Ishikawa (cell line): ENCODE measurements at regions not wholly inside any gene's neighbourhood (a gene's known extent, or its start where the extent isn't known, plus 50 kb on each side); places are given as distances from the start of the nearest gene placed in this dataset.

Experiments used
- CEBPB ChIP-seq: IDR thresholded peaks from 2 replicates; pipeline ENCODE4 v1.6.1; 2012
- CREB1 ChIP-seq: IDR thresholded peaks from 2 replicates; pipeline ENCODE4 v1.6.1; 2012; ENCODE audit warnings: low read depth
- EGR1 ChIP-seq: IDR thresholded peaks from 2 replicates; pipeline ENCODE4 v1.6.1; 2012
- EP300 ChIP-seq: IDR thresholded peaks from 2 replicates; pipeline ENCODE4 v1.6.1; 2012; ENCODE audit warnings: borderline replicate concordance
- FOXM1 ChIP-seq: IDR thresholded peaks from 2 replicates; pipeline ENCODE4 v1.6.1; 2012; ENCODE audit warnings: low read depth, borderline replicate concordance
- NFIC ChIP-seq: IDR thresholded peaks from 2 replicates; pipeline ENCODE4 v1.6.1; 2012
- RAD21 ChIP-seq: IDR thresholded peaks from 2 replicates; pipeline ENCODE4 v1.6.1; 2012; ENCODE audit warnings: low read depth
- TAF1 ChIP-seq: IDR thresholded peaks from 2 replicates; pipeline ENCODE4 v1.6.1; 2012; ENCODE audit warnings: low read depth, mild to moderate bottlenecking
- TCF12 ChIP-seq: IDR thresholded peaks from 2 replicates; pipeline ENCODE4 v1.6.1; 2012; ENCODE audit warnings: low read depth
- TEAD4 ChIP-seq: IDR thresholded peaks from 2 replicates; pipeline ENCODE4 v1.6.1; 2012
- YY1 ChIP-seq: IDR thresholded peaks from 2 replicates; pipeline ENCODE4 v1.6.1; 2012; ENCODE audit warnings: low read depth
- ZBTB7A ChIP-seq: IDR thresholded peaks from 2 replicates; pipeline ENCODE4 v1.6.1; 2012; ENCODE audit warnings: low read depth
- TF ChIP-seq, protein P1 (sequence below): IDR thresholded peaks from 2 replicates; pipeline ENCODE4 v1.6.1; 2012
- TF ChIP-seq, protein P2 (sequence below): IDR thresholded peaks from 2 replicates; pipeline ENCODE4 v1.6.1; 2012
- TF ChIP-seq, protein P3 (sequence below): IDR thresholded peaks from 2 replicates; pipeline ENCODE4 v1.6.1; 2012; ENCODE audit warnings: low read depth, mild to moderate bottlenecking

DNA sequence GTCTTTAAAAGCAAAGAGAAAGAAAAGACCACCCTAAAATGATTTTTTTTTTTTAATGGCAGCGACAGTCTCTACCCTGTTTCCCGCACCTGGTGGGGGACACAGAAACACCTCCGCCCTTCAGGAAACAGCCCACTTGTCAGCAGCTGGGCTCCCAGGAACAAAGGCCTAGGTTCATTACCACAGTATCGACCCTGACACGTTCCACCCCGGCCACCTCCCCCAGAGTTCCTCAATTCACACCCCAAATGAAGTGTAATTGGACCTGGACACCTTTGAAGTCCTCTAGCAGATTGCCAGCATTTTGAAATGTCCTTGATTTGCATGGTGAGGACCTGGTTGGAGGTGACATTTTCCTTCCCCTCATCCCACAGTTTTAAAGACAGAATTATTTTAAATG is 175.0 kb upstream of the BCOR start:
- TF ChIP-seq FOXM1, result no peak
- no peak for TF ChIP-seq NFIC
- no peak for TF ChIP-seq CEBPB
- TF ChIP-seq EGR1, result no peak
- TF ChIP-seq, protein P1, sequence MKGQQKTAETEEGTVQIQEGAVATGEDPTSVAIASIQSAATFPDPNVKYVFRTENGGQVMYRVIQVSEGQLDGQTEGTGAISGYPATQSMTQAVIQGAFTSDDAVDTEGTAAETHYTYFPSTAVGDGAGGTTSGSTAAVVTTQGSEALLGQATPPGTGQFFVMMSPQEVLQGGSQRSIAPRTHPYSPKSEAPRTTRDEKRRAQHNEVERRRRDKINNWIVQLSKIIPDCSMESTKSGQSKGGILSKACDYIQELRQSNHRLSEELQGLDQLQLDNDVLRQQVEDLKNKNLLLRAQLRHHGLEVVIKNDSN, result no peak
- TF ChIP-seq CREB1, result no peak
- TF ChIP-seq, protein P2, sequence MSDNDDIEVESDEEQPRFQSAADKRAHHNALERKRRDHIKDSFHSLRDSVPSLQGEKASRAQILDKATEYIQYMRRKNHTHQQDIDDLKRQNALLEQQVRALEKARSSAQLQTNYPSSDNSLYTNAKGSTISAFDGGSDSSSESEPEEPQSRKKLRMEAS, result no peak
- TF ChIP-seq TEAD4, result no peak
- no peak for TF ChIP-seq RAD21
- TF ChIP-seq EP300, result no peak
- TF ChIP-seq ZBTB7A, result no peak
- no peak for TF ChIP-seq YY1
- TF ChIP-seq TCF12, result no peak
- TF ChIP-seq, protein P3, sequence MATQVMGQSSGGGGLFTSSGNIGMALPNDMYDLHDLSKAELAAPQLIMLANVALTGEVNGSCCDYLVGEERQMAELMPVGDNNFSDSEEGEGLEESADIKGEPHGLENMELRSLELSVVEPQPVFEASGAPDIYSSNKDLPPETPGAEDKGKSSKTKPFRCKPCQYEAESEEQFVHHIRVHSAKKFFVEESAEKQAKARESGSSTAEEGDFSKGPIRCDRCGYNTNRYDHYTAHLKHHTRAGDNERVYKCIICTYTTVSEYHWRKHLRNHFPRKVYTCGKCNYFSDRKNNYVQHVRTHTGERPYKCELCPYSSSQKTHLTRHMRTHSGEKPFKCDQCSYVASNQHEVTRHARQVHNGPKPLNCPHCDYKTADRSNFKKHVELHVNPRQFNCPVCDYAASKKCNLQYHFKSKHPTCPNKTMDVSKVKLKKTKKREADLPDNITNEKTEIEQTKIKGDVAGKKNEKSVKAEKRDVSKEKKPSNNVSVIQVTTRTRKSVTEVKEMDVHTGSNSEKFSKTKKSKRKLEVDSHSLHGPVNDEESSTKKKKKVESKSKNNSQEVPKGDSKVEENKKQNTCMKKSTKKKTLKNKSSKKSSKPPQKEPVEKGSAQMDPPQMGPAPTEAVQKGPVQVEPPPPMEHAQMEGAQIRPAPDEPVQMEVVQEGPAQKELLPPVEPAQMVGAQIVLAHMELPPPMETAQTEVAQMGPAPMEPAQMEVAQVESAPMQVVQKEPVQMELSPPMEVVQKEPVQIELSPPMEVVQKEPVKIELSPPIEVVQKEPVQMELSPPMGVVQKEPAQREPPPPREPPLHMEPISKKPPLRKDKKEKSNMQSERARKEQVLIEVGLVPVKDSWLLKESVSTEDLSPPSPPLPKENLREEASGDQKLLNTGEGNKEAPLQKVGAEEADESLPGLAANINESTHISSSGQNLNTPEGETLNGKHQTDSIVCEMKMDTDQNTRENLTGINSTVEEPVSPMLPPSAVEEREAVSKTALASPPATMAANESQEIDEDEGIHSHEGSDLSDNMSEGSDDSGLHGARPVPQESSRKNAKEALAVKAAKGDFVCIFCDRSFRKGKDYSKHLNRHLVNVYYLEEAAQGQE, result no peak
- no peak for TF ChIP-seq TAF1

DNA sequence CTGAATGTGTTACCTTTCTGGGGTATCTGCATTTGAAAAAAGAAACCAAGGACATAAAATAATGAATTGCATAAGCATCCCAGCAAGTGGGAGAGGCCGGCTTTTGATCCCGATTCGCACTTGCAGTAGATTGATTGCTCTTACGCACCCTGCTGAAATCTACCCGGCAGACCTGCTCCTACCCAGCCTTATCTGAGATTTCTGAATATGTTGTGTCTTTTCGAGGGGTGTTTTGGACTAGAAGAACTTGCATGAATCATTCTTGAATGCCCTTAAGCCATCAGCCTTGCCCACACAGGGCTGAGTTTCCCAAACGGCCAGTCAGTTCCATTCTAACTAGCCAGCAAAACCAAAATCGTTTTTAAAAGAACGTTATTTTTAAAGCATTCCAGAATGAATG is 174.4 kb upstream of the BCOR start:
- no peak for TF ChIP-seq ZBTB7A
- TF ChIP-seq, protein P3, result no peak
- TF ChIP-seq CREB1, result no peak
- no peak for TF ChIP-seq EP300
- TF ChIP-seq EGR1, result no peak
- TF ChIP-seq TEAD4, result no peak
- no peak for TF ChIP-seq CEBPB
- TF ChIP-seq TCF12, result no peak

DNA sequence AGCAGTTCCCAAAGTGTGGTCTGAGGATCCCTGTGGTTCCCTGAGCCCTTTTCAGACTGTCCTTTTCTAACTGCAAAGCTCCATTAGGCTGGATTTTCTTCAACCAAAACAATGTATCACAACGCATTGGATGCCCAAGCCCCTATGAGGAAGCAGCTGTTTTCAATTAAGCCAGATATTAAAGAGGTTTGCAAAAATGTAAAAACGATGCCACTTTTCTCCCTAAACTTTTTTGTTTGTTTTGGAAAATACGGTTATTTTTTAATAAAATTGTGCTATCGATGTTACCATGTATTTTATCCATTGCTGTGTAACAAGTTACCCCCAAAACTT is 170.4 kb upstream of the BCOR start:
- TF ChIP-seq TCF12 (no peak), CREB1 (no peak), EGR1 (no peak), YY1 (no peak), EP300 (no peak), NFIC (no peak), FOXM1 (no peak), TAF1 (no peak), CEBPB (no peak), ZBTB7A (no peak), RAD21 (no peak), TEAD4 (no peak)
- TF ChIP-seq, protein P2, result no peak
- TF ChIP-seq, protein P3, result no peak
- TF ChIP-seq, protein P1, result no peak

DNA sequence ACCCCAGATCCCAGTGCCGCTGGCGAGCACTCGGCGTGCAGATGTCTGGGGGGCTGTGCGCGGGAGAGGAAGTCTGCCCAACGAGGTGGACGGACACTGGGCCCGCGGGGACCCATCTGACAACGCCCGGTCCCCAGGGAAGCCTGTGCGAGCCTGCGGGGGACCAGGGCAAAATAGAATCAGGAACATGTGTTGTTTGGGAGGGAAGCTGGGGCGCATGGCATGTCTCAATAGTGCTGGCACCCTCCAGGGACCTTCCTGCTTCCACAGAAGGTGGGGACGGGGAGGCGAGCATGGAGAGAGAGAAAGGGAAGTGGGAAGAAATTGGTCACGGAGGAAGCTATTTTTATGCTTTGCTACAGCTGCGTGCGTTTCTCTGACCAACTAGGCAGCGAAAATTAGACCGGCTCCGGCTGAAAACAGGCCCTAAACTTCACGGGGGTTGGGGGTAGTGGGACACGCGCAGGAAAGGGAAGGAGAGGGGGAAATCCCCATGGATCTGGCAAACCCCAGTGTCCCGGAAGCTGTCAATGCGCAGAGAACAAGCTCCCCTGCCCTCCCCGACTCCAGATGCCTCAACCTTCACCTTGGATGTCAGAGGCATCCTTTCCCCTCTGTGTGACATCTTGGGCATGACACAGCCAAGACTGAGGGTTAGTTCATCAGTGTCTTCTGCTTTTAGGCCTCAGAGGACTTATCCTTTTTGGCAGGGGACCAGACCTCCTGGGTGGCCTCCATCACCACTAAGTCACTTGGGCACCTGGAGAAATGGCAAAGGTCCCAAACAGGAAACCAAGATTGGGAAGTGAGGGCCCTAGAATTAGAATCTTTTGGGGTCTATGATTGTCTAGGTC is 169.8 kb upstream of the BCOR start:
- TF ChIP-seq, protein P1, result no peak
- TF ChIP-seq TAF1 (no peak), TEAD4 (no peak)
